GM12874 (cell line): ENCODE measurements at regions not wholly inside any gene's neighbourhood (a gene's known extent, or its start where the extent isn't known, plus 50 kb on each side); places are given as distances from the start of the nearest gene placed in this dataset.

Experiments
- TF ChIP-seq, protein P1 (sequence below): IDR thresholded peaks from 2 replicates; pipeline ENCODE4 v1.5.1; 2011; ENCODE audit warnings: low read depth, mild to moderate bottlenecking, control low read depth, low read length, moderate library complexity; ENCODE audit not compliant: insufficient read depth

DNA sequence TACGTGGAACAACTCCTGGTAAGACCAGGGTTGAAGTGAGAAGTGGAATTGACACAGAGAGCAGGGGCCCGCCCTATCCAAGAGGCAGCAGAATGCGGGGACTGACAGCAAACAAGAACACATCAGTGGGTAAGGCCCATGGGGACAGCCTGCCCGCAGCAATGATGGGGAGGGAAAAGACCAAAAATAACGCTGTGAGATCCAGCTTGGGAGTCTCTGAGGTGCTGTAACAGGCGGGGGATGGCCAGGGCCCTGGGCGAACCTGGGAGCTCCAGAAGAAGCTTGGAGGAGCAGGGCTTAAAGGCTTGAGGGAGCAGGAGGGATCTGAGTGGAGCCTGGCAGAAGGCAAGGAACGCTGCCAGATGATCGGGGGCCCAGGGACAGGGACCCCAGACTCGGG is 173.4 kb downstream of the TMEM200C start:
- TF ChIP-seq, protein P1, sequence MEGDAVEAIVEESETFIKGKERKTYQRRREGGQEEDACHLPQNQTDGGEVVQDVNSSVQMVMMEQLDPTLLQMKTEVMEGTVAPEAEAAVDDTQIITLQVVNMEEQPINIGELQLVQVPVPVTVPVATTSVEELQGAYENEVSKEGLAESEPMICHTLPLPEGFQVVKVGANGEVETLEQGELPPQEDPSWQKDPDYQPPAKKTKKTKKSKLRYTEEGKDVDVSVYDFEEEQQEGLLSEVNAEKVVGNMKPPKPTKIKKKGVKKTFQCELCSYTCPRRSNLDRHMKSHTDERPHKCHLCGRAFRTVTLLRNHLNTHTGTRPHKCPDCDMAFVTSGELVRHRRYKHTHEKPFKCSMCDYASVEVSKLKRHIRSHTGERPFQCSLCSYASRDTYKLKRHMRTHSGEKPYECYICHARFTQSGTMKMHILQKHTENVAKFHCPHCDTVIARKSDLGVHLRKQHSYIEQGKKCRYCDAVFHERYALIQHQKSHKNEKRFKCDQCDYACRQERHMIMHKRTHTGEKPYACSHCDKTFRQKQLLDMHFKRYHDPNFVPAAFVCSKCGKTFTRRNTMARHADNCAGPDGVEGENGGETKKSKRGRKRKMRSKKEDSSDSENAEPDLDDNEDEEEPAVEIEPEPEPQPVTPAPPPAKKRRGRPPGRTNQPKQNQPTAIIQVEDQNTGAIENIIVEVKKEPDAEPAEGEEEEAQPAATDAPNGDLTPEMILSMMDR, result no peak

DNA sequence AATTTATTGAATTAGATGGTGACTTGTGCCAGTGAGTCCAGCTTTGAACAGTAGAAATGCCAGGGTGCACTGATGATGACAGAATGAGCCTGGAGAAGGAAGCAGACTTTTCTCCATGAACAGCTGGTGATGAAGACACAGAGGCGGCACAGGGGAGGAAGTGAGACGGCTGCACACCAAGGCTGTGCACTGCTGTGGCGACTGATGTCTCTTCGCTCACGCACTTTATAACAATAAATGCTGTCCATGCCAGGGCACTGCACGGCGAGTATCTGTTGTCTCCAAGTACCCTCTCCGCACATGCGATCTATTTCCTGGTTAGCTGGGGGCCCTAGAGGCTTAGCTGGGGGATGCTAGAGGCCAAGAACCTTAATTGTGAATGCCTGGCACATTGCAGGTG is 175.2 kb downstream of the TMEM200C start:
- TF ChIP-seq, protein P1, result no peak

DNA sequence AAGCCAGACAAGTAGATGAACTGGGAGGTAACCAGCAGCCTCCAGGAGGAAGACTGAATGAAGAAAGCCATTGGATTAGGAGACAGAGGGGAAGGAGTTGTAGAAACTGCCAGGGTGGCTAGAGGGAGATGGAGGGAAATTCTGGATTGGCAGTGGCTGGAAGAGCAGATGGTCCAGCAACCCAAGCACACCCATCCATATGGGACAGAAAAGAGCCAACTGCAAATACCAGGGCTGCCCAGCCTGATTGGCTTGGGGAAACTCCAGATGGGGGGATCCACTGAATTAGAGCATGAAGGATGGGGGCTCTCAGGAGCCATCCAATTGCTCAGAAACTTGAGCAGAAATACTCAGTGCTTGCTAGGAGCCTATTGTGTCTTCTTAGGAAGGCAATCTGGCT is 173.5 kb upstream of the EPB41L3 start:
- TF ChIP-seq, protein P1, result no peak

DNA sequence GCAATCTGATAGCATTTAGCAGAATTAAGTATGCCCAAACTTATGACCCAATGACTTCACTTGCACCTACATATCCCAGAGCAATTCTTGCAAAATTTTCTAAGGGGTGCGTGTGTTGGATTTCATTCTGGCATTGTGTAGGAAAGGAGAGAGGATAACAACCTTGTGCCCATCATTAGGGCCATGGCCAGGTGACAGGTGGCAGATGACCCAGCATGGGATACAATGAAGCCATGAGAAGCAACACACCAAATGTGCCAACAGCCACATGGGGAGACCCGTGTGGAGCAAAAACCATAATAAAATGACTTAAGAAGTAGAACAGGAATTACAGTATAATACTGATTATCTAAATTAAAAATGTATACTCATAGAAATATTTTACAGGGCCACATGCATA is 166.9 kb upstream of the EPB41L3 start:
- TF ChIP-seq, protein P1, result no peak

DNA sequence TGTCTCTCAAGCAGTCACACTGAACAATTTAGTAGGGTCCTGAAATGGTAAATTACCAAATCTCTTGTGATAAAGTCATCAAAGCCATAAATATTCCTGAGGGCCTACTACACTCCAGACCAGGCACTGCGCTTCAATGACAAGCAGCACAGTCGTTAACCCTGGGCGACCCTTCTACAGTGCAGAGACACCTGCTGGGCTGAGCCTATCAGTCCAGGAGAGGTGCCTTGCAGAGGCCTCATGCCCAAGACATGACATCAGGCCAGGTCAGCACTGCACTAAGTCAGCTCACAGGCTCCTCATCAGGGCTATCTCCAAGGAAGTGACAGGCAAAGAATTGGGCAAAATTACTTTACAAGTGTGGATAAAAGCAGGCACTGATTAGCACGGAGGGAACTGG is 166.4 kb upstream of the EPB41L3 start:
- TF ChIP-seq, protein P1, result no peak

DNA sequence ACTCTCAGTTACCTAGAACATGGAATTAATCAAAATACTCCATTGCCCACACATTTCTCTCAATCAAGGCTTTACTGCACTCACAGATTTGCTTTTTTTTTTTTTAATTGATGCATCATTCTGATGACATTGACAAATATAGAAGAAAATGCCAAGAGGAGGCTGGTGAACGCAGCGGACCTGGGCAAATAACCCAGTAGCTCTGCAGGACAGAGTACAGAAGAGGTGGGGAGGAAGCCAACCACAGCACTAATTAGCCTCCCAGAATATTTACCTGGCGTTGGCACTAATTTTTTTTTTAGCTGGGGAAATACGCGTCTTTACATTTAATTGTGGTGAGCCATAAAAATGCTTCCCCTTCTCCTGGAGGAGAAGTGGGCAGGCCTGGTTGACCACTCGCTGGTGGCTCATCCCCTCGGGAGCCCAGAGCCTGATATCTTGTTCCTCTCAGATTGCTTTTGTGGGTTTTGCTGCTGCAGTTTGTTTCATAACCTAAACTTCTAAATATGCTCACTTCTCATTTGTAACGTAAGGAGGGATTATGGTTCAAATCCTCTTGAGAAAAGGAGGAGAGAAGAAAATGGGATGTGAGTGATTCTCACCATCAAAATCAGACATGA is 165.8 kb upstream of the EPB41L3 start:
- TF ChIP-seq, protein P1, result no peak

DNA sequence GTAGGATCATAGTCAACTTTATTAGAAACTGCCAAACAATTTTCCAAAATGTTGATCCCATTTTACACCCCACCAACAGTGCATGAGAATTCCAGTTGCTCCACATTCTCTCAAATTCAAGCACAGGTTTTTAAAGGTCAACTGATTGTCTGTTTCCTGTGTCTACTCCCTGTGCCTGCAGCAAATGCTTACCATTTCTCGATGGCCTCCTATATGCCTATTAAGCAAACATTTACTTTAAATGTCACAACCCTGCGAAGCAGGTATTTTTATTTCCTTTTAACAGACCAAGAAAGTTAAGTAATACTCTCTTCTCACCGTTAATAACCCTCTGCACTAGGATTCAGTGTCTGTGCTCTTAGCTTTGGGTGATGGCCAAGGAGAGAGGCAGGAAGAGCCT is 163.8 kb upstream of the EPB41L3 start:
- TF ChIP-seq, protein P1, result no peak
